HepG2 (cell line): ENCODE measurements at regions not wholly inside any gene's neighbourhood (a gene's known extent, or its start where the extent isn't known, plus 50 kb on each side); places are given as distances from the start of the nearest gene placed in this dataset.
A peak's percentile ranks its signal among the peaks of the same experiment; 100 is the strongest.

ENCODE experiments used
- ATAC-seq: fragments of 200-7000 bp; cut with Tn5 transposase; 3 replicates; pipeline ENCODE4 v1.9.1; 2020; ENCODE audit warnings: mild to moderate bottlenecking, moderate library complexity
- BruUV-seq: library from RNA; stranded (reverse); fragments of 400-500 nt; replicated peaks from 2 replicates; lab custom pipeline; 2021; lab: Mats Ljungman, UMichigan
- CTCF ChIA-PET: fragments of 300-600 bp; formaldehyde crosslinking; extraction: SDS; loops from one replicate; lab custom pipeline; 2021; ENCODE audit warnings: low total read pairs, inconsistent platforms, low intra/inter-chr PET ratio; lab: Yijun Ruan, JAX
- POLR2A ChIA-PET: fragments of 350-600 bp; sonication (Branson Sonifier 250); formaldehyde crosslinking; loops from one replicate; lab custom pipeline; 2020; ENCODE audit warnings: antibody characterized with exemption, inconsistent platforms; lab: Yijun Ruan, JAX
- DNase-seq: peaks from one replicate; pipeline ENCODE4 v3.0.0-alpha.2; 2015; ENCODE audit warnings: low spot score
- FAIRE-seq: peaks from 3 replicates; lab custom pipeline; 2011; peaks lifted over from hg19 to GRCh38; lab: Jason Lieb, UNC
- H2AFZ ChIP-seq: one replicate; pipeline ENCODE4 v1.6.1; 2011; ENCODE audit warnings: low read length, inconsistent platforms
- H3K27ac ChIP-seq: fragments of 300-600 bp; 3 replicates; pipeline ENCODE4 v1.8.0; 2011; ENCODE audit warnings: mixed run types, mild to moderate bottlenecking, mixed read lengths, low read length, inconsistent platforms; ENCODE audit not compliant: insufficient read depth; ENCODE audit errors: extremely low read length
- H3K27me3 ChIP-seq, 2 experiments: fragments of 200-600 bp in 1 of 2; 2 replicates in 1 of 2; 3 replicates in 1 of 2; pipeline versions ENCODE4 v1.6.0 to v1.8.0; 2011; ENCODE audit warnings: low read length in 2 of 2, mild to moderate bottlenecking in 2 of 2, moderate library complexity in 2 of 2, inconsistent platforms in 1 of 2; ENCODE audit not compliant: insufficient read depth in 2 of 2, control insufficient read depth in 1 of 2
- H3K36me3 ChIP-seq, 2 experiments: fragments of 200-600 bp in 1 of 2; replicated peaks in 1 of 2; 2 replicates in 1 of 2; 3 replicates in 1 of 2; pipeline versions ENCODE4 v1.5.1 to v1.8.0; 2011; ENCODE audit warnings: low read length in 2 of 2, inconsistent platforms in 1 of 2; ENCODE audit not compliant: insufficient read depth in 2 of 2, control insufficient read depth in 1 of 2
- H3K4me1 ChIP-seq: 2 replicates; pipeline ENCODE4 v1.5.1; 2012; ENCODE audit warnings: low read length, inconsistent platforms; ENCODE audit not compliant: insufficient read depth
- H3K4me2 ChIP-seq: 2 replicates; pipeline ENCODE4 v1.6.0; 2011; ENCODE audit warnings: low read depth, low read length, inconsistent platforms
- H3K4me3 ChIP-seq, 3 experiments: fragments of 200-600 bp in 1 of 3; sonication (generic), shearing (Covaris generic) in 1 of 3; replicated peaks in 1 of 3; 2 replicates each; pipeline ENCODE4 v1.5.1; 2011 to 2016; ENCODE audit warnings: low read length in 3 of 3, inconsistent platforms in 2 of 3, low read depth in 2 of 3, mild to moderate bottlenecking in 2 of 3, control low read depth in 1 of 3, mixed read lengths in 1 of 3; ENCODE audit not compliant: insufficient read depth in 1 of 3
- H3K79me2 ChIP-seq: one replicate; pipeline ENCODE4 v1.6.1; 2011; ENCODE audit warnings: low read length, inconsistent platforms; ENCODE audit not compliant: insufficient read depth
- H3K9ac ChIP-seq: 2 replicates; pipeline ENCODE4 v1.6.0; 2011; ENCODE audit warnings: mild to moderate bottlenecking, low read depth, low read length, inconsistent platforms; ENCODE audit not compliant: insufficient read depth
- H3K9me3 ChIP-seq: 2 replicates; pipeline ENCODE4 v1.5.1; 2012; ENCODE audit warnings: mild to moderate bottlenecking, low read length
- H4K20me1 ChIP-seq: 2 replicates; pipeline ENCODE4 v1.6.0; 2011; ENCODE audit warnings: inconsistent platforms, mild to moderate bottlenecking, low read length, moderate library complexity; ENCODE audit not compliant: insufficient read depth
- ATF7-NPFF ChIP-seq: sonication (generic); formaldehyde crosslinking; IDR thresholded peaks from 2 replicates; pipeline ENCODE4 v1.8.1; 2023; ENCODE audit warnings: mild to moderate bottlenecking, low read depth, missing genetic modification reagents, moderate library complexity
- CTCF ChIP-seq: sonication (generic); formaldehyde crosslinking; IDR thresholded peaks from 2 replicates; pipeline ENCODE4 v1.5.0; 2020; ENCODE audit warnings: mild to moderate bottlenecking, missing genetic modification reagents, moderate library complexity
- FOXA1 ChIP-seq, 2 experiments: fragments of 450-650 bp in 1 of 2; sonication (generic) in 1 of 2; formaldehyde crosslinking in 1 of 2; IDR thresholded peaks; 2 replicates each; pipeline versions ENCODE4 v1.4.0 to v1.6.1; 2016 to 2020; ENCODE audit warnings: missing genetic modification reagents in 1 of 2
- NR3C1 ChIP-seq: sonication (generic); formaldehyde crosslinking; IDR thresholded peaks from 2 replicates; pipeline ENCODE4 v1.4.0; 2020; ENCODE audit warnings: missing genetic modification reagents
- RAD21 ChIP-seq: fragments of 450-650 bp; formaldehyde crosslinking; IDR thresholded peaks from 2 replicates; pipeline ENCODE4 v1.5.0; 2020; ENCODE audit warnings: mild to moderate bottlenecking
- SMC3 ChIP-seq: IDR thresholded peaks from 2 replicates; pipeline ENCODE4 v1.6.1; 2011; ENCODE audit warnings: low read length, improper control_type of control experiment
- SP5 ChIP-seq: IDR thresholded peaks from 2 replicates; pipeline ENCODE4 v1.6.1; 2016; ENCODE audit warnings: low read depth, borderline replicate concordance
- STAG1 ChIP-seq: sonication (generic); formaldehyde crosslinking; IDR thresholded peaks from 2 replicates; pipeline ENCODE4 v1.4.0; 2020; ENCODE audit warnings: missing genetic modification reagents
- TRAFD1 ChIP-seq: sonication (generic); formaldehyde crosslinking; IDR thresholded peaks from 2 replicates; pipeline ENCODE4 v1.5.1; 2020; ENCODE audit warnings: missing genetic modification reagents, mild to moderate bottlenecking, borderline replicate concordance
- ZFP1 ChIP-seq: IDR thresholded peaks from 2 replicates; pipeline ENCODE4 v1.6.1; 2016
- ZFP91 ChIP-seq: sonication (generic); formaldehyde crosslinking; IDR thresholded peaks from 2 replicates; pipeline ENCODE4 v1.9.0; 2022; ENCODE audit warnings: missing genetic modification reagents, mild to moderate bottlenecking, borderline replicate concordance
- ZNF263 ChIP-seq: sonication (generic); formaldehyde crosslinking; IDR thresholded peaks from 2 replicates; pipeline ENCODE4 v1.4.0; 2020; ENCODE audit warnings: missing genetic modification reagents
- ZNF589 ChIP-seq: sonication (generic); formaldehyde crosslinking; conservative IDR thresholded peaks from 2 replicates; pipeline ENCODE4 v1.8.0; 2022; ENCODE audit warnings: mild to moderate bottlenecking, moderate library complexity, missing genetic modification reagents
- ZNF691 ChIP-seq: sonication (generic); formaldehyde crosslinking; IDR thresholded peaks from 2 replicates; pipeline ENCODE4 v1.4.0; 2020; ENCODE audit warnings: missing genetic modification reagents, low read depth, mild to moderate bottlenecking, borderline replicate concordance
- WGBS: methylation state at CpG from one replicate; pipeline ENCODE4 v1.1.6; 2017; ENCODE audit warnings: low lambda C conversion rate; 5-methylcytosine and 5-hydroxymethylcytosine counted together
- in situ Hi-C: cut with HindIII; loops from 2 replicates; pipeline ENCODE4 v1.10.0; 2017; ENCODE audit warnings: low pct_unique_long_range_greater_than_20kb; ENCODE audit not compliant: extremely low pct_ligation_motif_present
- intact Hi-C: fragments of 100-400 bp; cut with micrococcal nuclease; formaldehyde crosslinking; loops from one replicate; pipeline ENCODE4 v1.10.0; 2022; ENCODE audit not compliant: unreplicated experiment

GRCh38 chr4:138577145-138577544 is 335.0 kb upstream of the SLC7A11 start (continued):
- TF ChIP-seq TRAFD1 (CRISPR knock-in tag) (no peak), ZFP1 (CRISPR knock-in tag) (no peak), NR3C1 (no peak)

GRCh38 chr4:138576684-138577083 is 334.5 kb upstream of the SLC7A11 start:
- peak; percentile 39 for DNase-seq
- no peak overlapping the region for H3K9ac ChIP-seq
- BruUV-seq: no TSS peak
- no peaks in the 10 kb centered on the region for H3K79me2 ChIP-seq
- peak; percentile 28 for FAIRE-seq
- no peaks in the 10 kb centered on the region for H3K27me3 ChIP-seq
- H3K36me3 ChIP-seq: no peaks in the 10 kb centered on the region
- no peak overlapping the region for H3K4me3 ChIP-seq
- H4K20me1 ChIP-seq: no peaks in the 10 kb centered on the region
- H3K9me3 ChIP-seq: no peaks in the 10 kb centered on the region
- no peaks in the 10 kb centered on the region for H3K4me1 ChIP-seq
- TF ChIP-seq SMC3 (peak; percentile 74), SP5 (CRISPR knock-in tag) (no peak), RAD21 (CRISPR knock-in tag) (peak; percentile 52; the same call in 1 of the 2 replicates), ZNF263 (CRISPR knock-in tag) (peak; percentile 90), FOXA1 (IDR thresholded peaks at IDR 0.05) (no peak), FOXA1 (CRISPR knock-in tag; IDR thresholded peaks at IDR 0.05) (peak; percentile 77), ATF7-NPFF (CRISPR knock-in tag) (no peak), CTCF (CRISPR knock-in tag) (peak; percentile 65), ZNF691 (CRISPR knock-in tag) (0 out of 2 replicates have a peak, but pooled peaks have one; percentile 26), STAG1 (CRISPR knock-in tag) (peak; percentile 85), ZFP91 (CRISPR knock-in tag) (peak; percentile 42; the same call in 1 of the 2 replicates), ZNF589 (CRISPR knock-in tag) (no peak)
- H3K27ac ChIP-seq: no peak overlapping the region
- in situ Hi-C loops (loop anchor here (10.0 kb wide), 2 partner anchors 98 to 298 kb away; no protein-coding TSS in a partner anchor), intact Hi-C loops (loop anchor here (1.0 to 10.0 kb wide), 8 partner anchors 105 to 843 kb away; no protein-coding TSS in a partner anchor)
- no peak overlapping the region for H2AFZ ChIP-seq
- POLR2A ChIA-PET: no interaction called here
- CTCF ChIA-PET: interaction anchor here (0.8 to 2.5 kb wide), 7 partner anchors 103 to 844 kb away, joined by 3 to 9 read pairs (median 4); no protein-coding TSS in a partner anchor
- peak; percentile 82 for ATAC-seq
- no peak overlapping the region for H3K4me2 ChIP-seq
- WGBS: 0% methylated on average over 3 of the region's 3 CpGs
